Epithelial cell of proximal tubule (primary cell): ENCODE measurements at regions not wholly inside any gene's neighbourhood (a gene's known extent, or its start where the extent isn't known, plus 50 kb on each side); places are given as distances from the start of the nearest gene placed in this dataset.

Experiments
- DNase-seq: peaks from one replicate; pipeline ENCODE4 v3.0.0-alpha.2; 2011; ENCODE audit warnings: low read depth
- H3K4me3 ChIP-seq: 2 replicates; pipeline ENCODE4 v1.5.1; 2011; ENCODE audit warnings: low read depth, mild to moderate bottlenecking, low read length
- TF ChIP-seq, protein P1 (sequence below): conservative IDR thresholded peaks from 2 replicates; pipeline ENCODE4 v1.5.1; 2012; ENCODE audit warnings: low read depth, mild to moderate bottlenecking, low read length

DNA sequence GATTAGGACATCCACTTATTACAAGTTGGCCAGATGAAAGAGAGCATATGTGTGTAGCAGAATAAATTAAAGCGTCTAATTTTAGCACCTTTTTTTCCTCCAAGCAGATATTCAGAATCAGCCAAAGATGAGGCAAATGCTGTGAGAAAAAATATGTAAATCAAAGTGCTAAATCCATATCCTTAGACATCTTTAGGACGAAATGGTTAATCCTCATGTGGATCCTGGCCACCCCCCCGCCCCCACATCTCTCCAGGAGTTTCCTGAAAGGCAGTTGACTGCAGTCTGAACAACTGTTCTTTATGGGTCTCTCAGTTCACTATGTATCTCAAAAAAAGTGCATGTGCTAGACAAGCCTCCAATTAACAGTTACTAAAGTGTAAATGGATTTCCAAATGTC lies 1768.1 kb upstream of the SEL1L start:
- TF ChIP-seq, protein P1, sequence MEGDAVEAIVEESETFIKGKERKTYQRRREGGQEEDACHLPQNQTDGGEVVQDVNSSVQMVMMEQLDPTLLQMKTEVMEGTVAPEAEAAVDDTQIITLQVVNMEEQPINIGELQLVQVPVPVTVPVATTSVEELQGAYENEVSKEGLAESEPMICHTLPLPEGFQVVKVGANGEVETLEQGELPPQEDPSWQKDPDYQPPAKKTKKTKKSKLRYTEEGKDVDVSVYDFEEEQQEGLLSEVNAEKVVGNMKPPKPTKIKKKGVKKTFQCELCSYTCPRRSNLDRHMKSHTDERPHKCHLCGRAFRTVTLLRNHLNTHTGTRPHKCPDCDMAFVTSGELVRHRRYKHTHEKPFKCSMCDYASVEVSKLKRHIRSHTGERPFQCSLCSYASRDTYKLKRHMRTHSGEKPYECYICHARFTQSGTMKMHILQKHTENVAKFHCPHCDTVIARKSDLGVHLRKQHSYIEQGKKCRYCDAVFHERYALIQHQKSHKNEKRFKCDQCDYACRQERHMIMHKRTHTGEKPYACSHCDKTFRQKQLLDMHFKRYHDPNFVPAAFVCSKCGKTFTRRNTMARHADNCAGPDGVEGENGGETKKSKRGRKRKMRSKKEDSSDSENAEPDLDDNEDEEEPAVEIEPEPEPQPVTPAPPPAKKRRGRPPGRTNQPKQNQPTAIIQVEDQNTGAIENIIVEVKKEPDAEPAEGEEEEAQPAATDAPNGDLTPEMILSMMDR: no peak
- H3K4me3 ChIP-seq: no peak overlapping the region
- DNase-seq: no peak

DNA sequence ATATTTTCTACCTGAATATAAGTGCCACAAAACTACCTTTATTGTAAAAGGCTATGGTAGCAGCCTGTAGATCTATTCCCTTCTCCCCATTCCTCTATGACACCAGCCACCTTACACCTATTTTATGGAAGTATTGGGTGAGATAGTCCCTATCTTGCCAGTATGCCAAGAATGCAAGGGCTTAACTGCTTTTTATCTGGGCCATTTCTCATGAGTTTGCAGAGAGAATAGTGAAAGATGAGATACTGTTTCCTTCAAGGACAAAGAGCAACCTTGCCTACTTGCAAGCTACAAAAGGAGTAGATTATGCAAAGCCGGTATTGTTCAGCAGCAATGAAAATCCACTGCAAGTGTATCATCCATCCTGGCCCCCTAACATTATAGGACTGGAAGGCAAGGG lies 1775.6 kb upstream of the SEL1L start:
- no peak overlapping the region for H3K4me3 ChIP-seq
- TF ChIP-seq, protein P1: no peak
- no peak for DNase-seq

DNA sequence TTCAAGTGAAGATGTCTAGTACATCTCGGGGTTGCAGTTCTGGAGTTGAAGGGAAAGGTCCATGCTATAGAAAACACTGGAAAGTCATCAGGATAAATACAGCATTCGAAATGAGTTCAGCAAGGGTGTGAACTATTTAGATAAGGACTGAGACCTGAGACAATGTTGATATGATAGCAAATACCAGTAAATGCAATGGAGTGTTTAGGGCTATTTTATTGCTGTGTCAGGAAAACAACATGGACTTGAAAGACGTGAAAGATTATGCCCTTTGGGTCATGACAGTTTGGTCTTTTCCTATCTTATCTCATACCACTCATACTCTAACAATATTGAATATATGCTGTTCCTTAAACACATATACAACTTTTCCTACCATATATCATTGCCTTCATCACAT lies 1776.2 kb upstream of the SEL1L start:
- TF ChIP-seq, protein P1: no peak
- DNase-seq: no peak
- H3K4me3 ChIP-seq: no peak overlapping the region

DNA sequence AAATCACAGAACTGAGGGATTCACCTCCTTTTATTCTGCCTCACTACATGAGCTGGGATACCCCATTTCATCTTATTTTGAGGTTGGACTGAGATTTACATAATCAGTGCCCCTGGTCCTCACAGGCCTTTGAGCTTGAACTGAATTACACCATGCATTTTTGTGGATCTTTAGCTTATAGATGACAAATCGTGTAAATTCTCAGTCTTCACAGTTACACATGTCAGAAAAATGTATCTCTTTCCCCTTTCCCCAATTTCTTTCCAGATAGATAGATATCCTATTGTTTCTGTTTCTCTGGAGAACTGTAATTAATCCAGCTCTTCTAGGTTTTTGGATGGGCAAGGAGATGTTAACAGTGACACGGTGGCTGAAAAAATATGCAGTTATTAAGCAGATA lies 1778.9 kb upstream of the SEL1L start:
- TF ChIP-seq, protein P1: no peak
- no peak overlapping the region for H3K4me3 ChIP-seq
- no peak for DNase-seq

DNA sequence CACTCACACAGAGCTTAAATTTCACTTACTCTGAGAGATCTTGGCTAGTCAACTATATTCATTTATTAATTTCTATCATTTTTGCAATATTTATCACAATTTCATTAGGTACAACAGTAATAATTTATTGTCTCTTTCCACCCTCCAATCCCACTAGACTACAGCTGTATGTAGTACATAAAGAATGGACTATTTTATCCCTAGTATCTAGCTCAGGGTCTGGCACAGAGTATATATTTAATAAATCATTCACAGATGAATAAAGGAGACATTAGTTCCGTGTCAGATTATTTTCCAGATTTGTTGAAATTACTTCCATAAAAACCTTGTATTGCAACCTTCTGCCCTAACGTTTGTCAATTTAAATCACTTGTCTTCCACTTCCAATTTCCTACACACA lies 1781.1 kb upstream of the SEL1L start:
- TF ChIP-seq, protein P1: no peak
- DNase-seq: no peak
- H3K4me3 ChIP-seq: no peak overlapping the region

DNA sequence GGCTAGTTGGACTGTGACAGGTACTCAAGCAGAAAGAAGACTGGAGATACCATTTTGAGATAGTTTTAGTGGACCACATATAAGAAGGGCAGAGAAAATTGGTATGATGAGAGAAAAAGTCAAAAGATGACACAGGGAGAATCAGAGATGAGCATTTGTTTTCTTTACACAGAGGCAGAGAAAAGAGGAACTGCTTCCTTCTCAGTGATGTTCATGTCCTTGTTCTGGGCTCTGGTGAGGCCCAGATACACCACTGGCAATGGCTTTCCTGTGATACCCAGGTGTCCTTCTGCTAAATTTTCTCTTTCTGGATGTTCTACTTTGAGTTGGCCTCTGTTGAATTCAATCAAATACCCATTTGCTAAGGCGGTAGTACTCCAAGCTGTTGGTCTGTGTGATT lies 1782.7 kb upstream of the SEL1L start:
- TF ChIP-seq, protein P1: no peak
- no peak overlapping the region for H3K4me3 ChIP-seq
- no peak for DNase-seq

DNA sequence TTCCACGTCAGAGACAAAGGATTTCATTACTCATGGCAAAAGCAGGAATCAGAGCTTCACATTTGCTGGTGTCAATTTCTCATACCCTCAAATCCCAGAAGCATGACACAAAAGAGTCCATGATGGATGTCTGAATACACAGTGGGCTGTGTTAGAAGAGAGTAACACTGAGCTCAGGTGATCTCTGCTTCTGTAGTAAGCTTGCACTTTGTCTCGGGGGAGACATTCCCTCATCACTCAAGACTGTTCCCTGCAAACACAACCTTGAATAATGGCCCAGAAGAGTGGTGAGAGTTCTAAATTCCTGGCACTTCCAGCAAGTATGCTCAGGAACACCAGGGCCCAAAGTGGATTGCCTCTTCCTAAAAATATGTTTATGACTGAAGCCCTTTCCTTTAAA lies 1787.2 kb upstream of the SEL1L start:
- DNase-seq: no peak
- no peak overlapping the region for H3K4me3 ChIP-seq
- TF ChIP-seq, protein P1: no peak
